MM.1S (cell line): ENCODE measurements at regions not wholly inside any gene's neighbourhood (a gene's known extent, or its start where the extent isn't known, plus 50 kb on each side); places are given as distances from the start of the nearest gene placed in this dataset.

Source experiments
- CTCF ChIP-seq: fragments of 300-600 bp; sonication (generic); IDR thresholded peaks from 2 replicates; pipeline ENCODE4 v1.5.1; 2016; ENCODE audit warnings: antibody characterized with exemption, low read length, mixed read lengths
- EZH2 ChIP-seq: fragments of 300-600 bp; sonication (generic); optimal IDR thresholded peaks from 2 replicates; pipeline ENCODE3; 2017; ENCODE audit warnings: low read depth, mild to moderate bottlenecking, antibody characterized with exemption, low read length, mixed read lengths

DNA sequence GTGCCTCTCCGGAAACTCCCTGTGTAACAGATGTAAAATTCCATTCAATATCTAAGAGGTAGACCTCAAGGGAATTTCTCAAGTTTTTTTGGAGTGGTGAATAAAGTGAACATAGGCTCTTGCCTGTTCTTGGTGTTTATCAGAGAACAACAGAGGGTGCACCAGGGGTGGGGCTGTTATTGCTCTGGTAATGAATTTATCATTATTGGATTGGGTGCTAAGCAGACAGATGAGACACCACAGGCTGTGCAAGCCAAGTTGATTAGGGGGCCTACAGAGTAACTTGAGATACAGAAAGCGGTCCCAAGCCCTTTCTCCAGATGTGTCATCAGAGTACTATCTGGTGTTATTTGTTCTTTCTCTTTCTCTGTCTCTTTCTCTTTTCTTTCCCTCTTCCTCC lies 286.3 kb downstream of the OSR1 start:
- TF ChIP-seq EZH2 (no peak), CTCF (no peak)
